ENCODE measurements at regions not wholly inside any gene's neighbourhood (a gene's known extent, or its start where the extent isn't known, plus 50 kb on each side); places are given as distances from the start of the nearest gene placed in this dataset.

- no peak for DNase-seq
Measured at GRCh38 chr10:78401624-78402367, 368.1 kb downstream of the RPS24 start.

DNA sequence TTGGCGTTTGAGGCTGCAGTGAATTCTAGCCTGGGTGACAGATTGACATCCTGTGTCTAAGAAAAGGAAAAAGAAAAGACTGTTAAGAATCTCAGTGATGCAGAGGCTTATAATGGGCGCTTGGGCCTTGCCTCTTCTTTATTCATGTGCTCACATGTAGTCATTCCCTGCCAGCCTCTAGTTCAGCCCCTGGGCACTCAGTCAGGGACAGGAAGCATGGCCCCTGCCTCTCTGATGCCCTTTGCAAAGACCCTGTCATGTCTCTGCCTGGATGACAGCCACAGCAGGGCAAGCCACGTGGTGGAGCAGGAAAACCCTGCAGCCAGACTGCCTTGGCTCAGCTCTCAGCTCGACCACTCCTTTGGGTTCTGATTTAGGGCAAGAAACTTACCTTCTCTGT is 368.9 kb downstream of the RPS24 start:
- DNase-seq = no peak

- DNase-seq = no peak
Measured at GRCh38 chr10:78403781-78404180, 370.1 kb downstream of the RPS24 start.

GRCh38 chr10:78404296-78404695 is 370.6 kb downstream of the RPS24 start:
- no peak for DNase-seq

DNA sequence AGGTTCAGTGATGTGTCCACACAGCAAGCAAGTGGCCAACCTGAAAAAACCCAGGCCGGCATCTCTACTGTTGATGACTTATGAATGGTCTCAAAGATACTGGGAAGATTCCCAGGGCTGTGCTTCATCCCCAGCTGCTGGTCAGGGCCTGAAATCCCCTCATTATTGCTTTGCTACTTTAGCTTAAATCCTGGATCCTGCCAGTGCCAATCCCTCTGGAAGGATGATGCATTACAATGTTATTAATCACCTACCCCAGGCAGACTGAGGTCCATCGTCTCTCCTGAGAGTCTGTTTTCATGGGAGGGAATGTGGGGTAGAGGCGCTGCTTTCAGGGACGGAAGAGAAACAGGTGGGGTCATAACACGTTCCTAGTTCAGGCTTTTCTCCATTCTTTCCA is 371.6 kb downstream of the RPS24 start:
- DNase-seq = no peak

DNA sequence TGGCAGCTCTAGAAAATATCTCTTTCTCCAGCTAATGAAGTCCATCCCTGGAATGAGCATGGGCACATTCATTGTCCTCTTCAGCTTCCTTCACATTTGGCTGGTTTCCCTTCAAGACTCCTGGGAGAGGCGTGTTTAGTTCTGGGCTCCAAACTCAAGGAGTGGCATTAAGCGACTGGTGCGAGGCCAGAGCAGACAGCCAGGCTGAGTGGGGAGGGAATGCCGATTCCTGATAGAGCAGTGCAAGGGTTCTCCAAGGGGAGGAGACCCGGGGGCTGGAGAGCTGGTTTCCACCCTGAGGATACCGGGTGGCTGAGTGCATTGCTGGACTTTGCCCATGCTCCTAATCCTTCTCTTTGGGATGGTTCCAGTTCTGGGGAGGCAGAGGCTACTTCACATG is 372.1 kb downstream of the RPS24 start:
- no peak for DNase-seq

DNA sequence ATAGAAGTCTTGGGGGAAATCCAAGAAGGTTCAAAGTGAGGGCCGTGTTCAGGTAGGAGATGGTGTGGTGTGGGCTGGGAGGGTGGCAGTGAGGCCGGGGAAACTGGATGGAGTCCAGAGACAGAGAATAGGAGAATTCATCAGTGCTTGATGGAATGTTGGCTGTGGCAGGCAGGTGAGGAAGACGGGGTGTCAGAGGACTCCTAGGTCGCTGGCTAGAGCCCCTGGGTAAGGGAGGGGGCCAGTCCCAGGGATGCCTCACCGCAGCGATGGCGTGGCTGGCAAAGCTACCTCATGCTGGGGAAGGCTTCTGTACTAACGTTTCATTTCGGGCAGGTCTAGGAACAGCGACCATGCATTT is 373.0 kb downstream of the RPS24 start:
- no peak for DNase-seq

DNA sequence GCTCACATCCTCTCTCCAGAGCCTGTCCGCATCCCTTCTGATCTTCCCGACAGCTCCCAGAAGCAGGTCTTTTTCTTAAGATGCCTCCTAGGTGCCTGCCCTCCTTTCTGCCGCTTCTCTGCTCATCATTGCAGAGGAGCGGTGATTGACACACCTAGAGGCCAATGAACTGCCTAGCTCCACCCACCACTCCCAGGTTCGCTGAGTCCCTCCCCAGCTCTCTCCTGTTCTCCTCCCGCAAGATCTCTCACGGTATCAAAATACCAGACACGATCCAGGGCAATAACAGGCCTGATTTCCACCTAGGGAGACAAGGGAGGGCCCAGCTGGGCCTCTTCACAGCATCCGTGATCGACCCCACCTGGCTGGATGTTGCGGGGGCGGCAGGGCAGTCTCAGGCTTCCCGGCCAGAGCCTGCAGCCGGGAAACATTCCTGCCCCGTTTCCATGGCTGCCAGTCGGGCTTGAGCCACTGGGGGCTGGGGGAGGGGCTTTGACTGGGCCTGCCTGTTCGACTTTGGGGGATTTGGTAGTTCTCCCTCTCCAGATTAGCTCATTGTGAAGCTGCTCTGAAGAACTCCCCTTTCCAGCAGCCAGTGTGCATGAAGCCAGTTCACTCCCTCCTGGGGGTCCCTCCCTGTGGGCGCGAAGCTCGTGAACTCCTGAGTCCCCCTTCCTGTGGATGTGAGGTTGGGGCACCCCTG is 373.5 kb downstream of the RPS24 start:
- DNase-seq = no peak

DNA sequence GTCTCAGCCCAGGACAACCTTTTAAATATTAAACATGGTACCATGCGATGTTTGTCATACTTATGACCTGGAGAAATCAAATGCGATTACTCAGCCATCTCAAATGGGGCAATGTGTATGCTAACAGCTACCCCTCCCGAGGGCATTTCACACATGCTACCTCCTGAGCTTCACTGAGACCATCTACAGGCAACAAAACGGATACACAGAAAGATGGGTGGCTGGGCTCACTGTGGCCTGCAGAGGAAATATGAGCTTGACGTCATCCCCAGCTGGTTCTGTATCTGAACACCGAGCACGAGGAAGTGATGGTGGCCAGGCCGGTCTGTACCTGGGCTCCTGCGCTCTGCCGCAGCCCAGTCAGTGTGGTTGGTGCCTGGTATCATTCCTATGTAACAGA is 374.3 kb downstream of the RPS24 start:
- DNase-seq = no peak

GRCh38 chr10:78408671-78409472 is 375.2 kb downstream of the RPS24 start:
- DNase-seq = no peak

DNA sequence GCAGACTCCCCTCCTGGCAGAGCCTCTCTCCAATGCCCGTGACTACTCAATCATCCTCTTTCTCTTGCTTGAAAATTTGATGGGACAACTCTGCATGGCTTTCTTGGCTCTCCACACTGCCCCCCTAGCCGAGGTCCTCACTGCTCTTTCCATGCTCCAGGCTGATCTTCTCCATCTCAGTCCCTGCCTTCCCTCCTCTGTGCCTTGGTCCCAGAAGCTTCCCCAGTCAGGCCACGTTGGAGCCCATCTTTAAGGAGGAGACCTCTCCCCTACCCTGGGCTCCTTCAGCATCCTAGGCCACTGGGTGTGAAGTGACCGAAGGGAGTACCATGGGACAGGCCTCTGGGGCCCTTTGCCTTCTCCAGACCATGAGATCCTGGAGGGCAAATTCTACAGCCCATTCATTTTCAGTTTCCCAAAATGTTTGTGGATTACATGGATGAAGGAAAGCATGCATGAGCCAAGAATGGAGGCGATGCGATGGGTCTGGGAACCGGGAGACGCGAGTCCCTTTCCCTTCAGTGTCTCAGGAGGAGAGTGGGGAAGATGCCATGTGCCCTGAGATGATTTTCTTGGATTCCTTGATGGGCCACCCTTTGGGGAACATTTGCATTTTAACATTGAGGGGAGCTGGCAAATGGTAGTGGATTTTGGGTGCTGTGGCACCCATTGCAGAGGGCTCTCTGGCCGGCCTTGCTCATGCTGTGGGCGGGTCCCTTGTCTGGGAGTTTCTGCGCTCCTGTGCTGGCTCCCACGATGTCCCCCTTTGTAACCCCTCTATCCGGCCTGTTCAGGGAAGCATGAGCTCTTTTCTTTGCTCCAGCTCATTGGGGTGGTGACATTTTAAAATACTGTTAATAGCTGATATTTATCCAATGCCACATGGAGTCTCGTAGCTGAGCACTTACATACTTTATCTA is 376.6 kb downstream of the RPS24 start:
- no peak for DNase-seq

GRCh38 chr10:78411716-78412115 is 378.1 kb downstream of the RPS24 start:
- no peak for DNase-seq

DNA sequence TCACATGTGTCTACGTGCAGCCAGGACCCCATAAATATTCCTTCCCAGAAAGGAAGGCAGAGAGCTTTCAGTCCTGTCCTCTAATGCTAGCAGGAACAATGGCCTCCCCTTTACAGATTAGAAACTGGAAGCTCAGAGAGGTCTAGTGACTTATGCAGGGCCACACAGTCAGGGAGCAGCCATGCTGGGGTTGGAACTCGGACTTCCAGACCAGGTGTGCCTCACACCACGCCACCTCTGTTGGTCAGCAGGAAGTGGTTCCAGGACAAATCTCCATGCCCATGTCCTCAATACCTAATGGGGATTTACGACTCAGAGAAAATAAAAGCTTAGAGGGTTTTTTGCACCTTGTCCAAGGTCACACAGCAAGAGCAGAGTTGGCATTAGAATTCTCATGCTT is 378.9 kb downstream of the RPS24 start:
- DNase-seq = no peak

DNA sequence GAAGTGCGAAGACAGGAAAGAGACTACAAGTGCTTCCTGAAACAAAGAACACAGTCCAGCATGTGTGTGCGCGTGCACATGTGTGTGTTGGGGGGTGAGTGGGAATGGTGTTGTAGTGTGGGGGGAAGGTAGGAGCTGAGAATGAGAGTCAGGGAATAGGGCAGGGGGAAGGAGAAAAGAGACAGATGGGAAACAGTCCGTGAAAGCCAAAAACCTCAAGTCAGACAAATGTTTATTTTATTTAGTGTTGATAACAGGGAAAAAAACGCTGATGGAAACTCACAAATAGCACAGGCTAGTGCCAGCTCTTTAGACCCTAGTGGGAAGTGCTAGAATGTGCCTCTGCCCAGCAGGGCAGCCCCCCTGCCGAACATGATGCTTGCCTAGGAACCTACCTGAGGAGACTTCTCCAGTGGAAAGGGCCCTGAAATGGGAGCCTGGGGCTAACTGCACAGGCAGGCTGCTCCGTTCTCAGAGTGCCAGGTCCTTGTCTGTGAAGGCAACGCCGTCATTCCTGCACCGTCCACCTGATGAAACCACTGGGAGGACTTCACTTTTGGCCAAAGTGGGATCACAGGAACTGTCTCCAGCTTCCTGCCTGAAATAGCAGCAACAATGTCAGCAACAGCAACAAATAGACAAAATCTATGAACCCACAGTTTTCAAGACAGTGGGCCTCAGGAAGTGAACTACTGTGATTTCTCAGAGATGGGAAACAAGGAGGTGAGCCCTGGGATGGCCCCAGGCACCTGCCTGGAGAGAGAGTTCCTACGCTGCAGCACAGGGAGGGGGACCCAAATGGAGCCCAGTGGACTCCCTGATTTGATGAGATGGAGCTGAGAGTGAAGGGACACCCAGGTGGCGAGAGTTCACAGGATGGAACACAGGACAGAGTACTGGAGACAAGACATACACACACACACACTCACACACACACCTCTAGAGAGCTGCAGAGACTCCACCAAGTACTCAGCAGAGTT is 379.7 kb downstream of the RPS24 start:
- no peak for DNase-seq

DNA sequence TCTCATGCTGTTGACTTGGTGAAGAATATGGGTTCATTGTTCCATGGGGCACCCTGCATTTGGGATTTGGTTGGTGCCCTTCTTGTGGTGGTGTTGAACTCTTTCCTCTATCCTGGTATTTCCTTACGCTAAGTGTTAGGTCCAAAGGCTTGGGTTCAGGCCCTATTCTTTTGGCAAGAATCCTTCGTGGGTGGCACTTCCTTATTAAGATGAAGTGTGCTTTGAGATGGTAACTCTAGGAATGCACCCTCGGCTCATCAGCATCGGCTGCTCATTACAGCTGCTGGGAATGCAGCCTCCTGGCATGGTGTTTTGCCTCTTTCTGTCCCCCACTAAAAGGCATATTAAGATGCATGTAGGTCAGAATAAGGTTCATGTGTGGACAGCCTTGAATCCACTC is 380.7 kb downstream of the RPS24 start:
- DNase-seq = no peak

GRCh38 chr10:78415111-78415510 is 381.4 kb downstream of the RPS24 start:
- no peak for DNase-seq

GRCh38 chr10:78416031-78417011 is 382.7 kb downstream of the RPS24 start:
- DNase-seq = no peak

DNA sequence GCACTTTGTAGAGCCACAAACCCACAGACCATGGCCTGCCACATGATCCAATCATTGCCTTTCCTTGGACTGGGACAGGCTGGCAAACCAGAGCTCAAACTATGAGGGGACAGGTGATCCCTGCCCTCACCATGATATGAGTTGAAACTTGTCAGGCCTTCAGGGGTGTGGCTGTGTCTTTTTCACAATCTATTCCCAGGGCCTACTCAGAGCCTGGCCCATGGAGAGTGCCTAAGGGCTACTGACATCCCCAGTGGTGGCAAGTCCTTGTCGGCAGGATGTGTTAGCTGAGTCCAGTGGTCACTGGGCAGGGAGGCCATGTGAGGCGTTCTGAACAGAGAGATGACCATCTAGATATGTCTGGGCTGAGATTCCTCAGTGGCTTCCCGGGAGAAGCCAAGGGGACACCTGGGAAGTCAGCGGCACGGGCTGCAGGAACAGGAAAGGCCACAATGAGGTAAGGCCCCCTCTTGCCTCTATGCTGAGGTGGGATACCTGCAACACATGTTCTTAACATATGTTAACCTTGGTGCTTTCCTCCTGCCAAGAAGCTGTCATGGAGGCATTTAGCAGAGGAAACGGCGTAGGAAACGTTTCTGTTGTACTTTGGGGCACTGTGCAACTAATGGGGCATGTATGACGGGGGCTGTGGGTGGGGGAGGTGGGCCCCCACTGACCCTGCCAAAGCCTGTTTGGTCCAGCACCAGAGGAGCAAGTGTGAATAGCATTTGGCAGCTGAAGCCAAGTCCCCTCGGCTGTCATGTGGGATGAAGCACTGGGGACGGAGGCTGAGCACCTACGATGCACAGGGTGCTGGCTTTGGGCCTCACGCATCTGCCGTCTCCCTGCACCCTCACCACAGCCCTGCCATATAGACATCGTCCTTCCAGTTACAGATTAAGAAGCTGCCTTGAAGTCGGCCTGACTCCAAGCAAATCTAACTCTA is 384.0 kb downstream of the RPS24 start:
- DNase-seq = no peak
